ENCODE measurements at regions not wholly inside any gene's neighbourhood (a gene's known extent, or its start where the extent isn't known, plus 50 kb on each side); places are given as distances from the start of the nearest gene placed in this dataset.

- TF ChIP-seq CTCF (conservative IDR thresholded peaks at IDR 0.05; ENCODE audit: low read depth in 2 of 2): no peak
- TF ChIP-seq ETS1 (IDR thresholded peaks at IDR 0.05): no peak
- TF ChIP-seq EZH2 (IDR thresholded peaks at IDR 0.05; ENCODE audit: low read depth, unreplicated experiment): no peak
- TF ChIP-seq POLR2AphosphoS5 (IDR thresholded peaks at IDR 0.05; ENCODE audit: low read depth): no peak
- TF ChIP-seq REST (IDR thresholded peaks at IDR 0.05; ENCODE audit: unreplicated experiment): no peak
- no peak for TF ChIP-seq STAT1 (IDR thresholded peaks at IDR 0.05; ENCODE audit: unreplicated experiment)
- no peak for TF ChIP-seq JUNB (IDR thresholded peaks at IDR 0.05; ENCODE audit: unreplicated experiment)
Measured at GRCh38 chr12:127760996-127761395, 506.0 kb upstream of the TMEM132C start.
